ENCODE measurements at regions not wholly inside any gene's neighbourhood (a gene's known extent, or its start where the extent isn't known, plus 50 kb on each side); places are given as distances from the start of the nearest gene placed in this dataset.

DNA sequence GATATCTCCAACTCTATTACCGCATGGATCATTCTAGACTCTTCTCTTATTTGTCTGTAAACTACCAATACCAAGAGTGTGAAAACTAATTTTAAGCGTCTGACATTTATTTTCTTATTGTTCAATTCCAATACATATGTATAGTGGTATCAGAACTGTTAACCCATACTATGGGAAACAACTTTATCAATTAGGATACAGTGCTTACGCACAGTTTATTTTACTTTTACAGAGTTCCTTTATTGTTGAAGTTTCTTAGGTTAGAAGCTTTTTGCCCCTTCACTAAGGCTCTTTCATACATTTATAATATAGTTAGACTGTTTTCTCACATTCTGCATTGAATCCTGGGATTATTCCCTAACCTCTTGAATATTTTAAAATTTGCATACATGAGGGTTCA lies 198.8 kb upstream of the RGPD4 start:
- no peaks in the 10 kb centered on the region for H3K27me3 ChIP-seq (ENCODE audit: low read length)
- H3K9ac ChIP-seq (ENCODE audit: low read length): no peak overlapping the region
- no peaks in the 10 kb centered on the region for H3K9me2 ChIP-seq (replicated peaks; ENCODE audit: insufficient read depth, low read length)
- no peaks in the 10 kb centered on the region for H3K79me2 ChIP-seq (ENCODE audit: low read length)
- no peak overlapping the region for H2AFZ ChIP-seq (ENCODE audit: low read length)
- H4K20me1 ChIP-seq (ENCODE audit: insufficient read depth, low read depth, low read length): no peaks in the 10 kb centered on the region
- H3K4me2 ChIP-seq (ENCODE audit: low read depth, low read length, poor library complexity, severe bottlenecking): no peak overlapping the region
- no peaks in the 10 kb centered on the region; the same call in 1 of the 2 replicates for H3K9me3 ChIP-seq (ENCODE audit: low read length)
- no peaks in the 10 kb centered on the region for H3K4me1 ChIP-seq (ENCODE audit: low read length)
- H3K27ac ChIP-seq (ENCODE audit: low read length): no peak overlapping the region
- DNase-seq: no peak
- no peak overlapping the region for H3K4me3 ChIP-seq (ENCODE audit: low read length)
- no peaks in the 10 kb centered on the region for H3K36me3 ChIP-seq (ENCODE audit: insufficient read depth, low read length)

- Histone ChIP-seq H3K9me3 (ENCODE audit: low read length) (peaks cover 3% of the 10 kb centered on the region; the same call in 1 of the 2 replicates), H2AFZ (ENCODE audit: low read length) (no peak overlapping the region), H3K27me3 (ENCODE audit: low read length) (no peaks in the 10 kb centered on the region), H3K9me2 (replicated peaks; ENCODE audit: insufficient read depth, low read length) (no peaks in the 10 kb centered on the region), H3K4me2 (ENCODE audit: low read depth, low read length, poor library complexity, severe bottlenecking) (no peak overlapping the region), H4K20me1 (ENCODE audit: insufficient read depth, low read depth, low read length) (no peaks in the 10 kb centered on the region), H3K27ac (ENCODE audit: low read length) (no peak overlapping the region), H3K36me3 (ENCODE audit: insufficient read depth, low read length) (no peaks in the 10 kb centered on the region), H3K79me2 (ENCODE audit: low read length) (no peaks in the 10 kb centered on the region), H3K9ac (ENCODE audit: low read length) (no peak overlapping the region), H3K4me3 (ENCODE audit: low read length) (no peak overlapping the region), H3K4me1 (ENCODE audit: low read length) (no peaks in the 10 kb centered on the region)
- no peak for DNase-seq
Observed at GRCh38 chr2:107633580-107634147, 193.0 kb upstream of the RGPD4 start.

DNA sequence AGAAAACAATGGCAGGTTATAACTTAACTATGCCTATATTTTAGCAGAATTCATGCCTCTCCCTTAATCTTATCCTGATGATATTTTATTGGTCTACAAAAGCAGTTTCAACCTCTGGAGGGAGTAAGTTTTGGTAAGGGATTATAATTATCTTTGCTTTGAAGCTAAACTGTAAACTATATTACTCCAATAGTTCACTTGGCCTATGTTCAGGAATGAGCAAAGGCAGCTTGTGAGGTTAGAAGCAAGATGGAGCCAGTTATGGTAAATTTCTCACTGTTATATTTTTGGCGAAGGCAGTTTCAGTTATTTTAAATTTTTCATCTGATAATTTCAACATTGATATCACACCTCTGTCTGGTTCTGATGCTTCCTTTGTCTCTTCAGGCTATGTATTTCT lies 192.5 kb upstream of the RGPD4 start:
- no peak overlapping the region for H3K9ac ChIP-seq (ENCODE audit: low read length)
- H3K9me3 ChIP-seq (ENCODE audit: low read length): peaks cover 3% of the 10 kb centered on the region; the same call in 1 of the 2 replicates
- no peak overlapping the region for H2AFZ ChIP-seq (ENCODE audit: low read length)

DNA sequence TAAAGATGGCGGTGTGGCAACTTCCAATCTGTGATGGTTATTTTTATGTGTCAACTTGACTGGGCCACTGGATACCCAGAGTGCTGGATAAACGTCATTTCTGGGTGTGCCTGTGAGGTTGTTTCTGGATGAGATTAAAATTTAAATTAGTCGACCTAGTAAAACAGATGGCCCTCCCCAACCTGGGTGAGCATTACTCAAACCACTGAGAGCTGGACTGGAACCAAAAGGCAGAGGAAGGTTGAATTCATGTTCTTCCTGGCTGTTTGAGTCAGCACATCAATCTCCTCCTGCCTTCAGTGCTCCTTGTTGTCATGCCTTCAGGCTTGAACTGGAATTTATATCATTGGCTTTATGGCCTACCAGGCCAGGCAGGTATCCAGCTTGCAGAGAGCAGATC lies 190.8 kb upstream of the RGPD4 start:
- no peaks in the 10 kb centered on the region for H3K9me2 ChIP-seq (replicated peaks; ENCODE audit: insufficient read depth, low read length)
- H3K27me3 ChIP-seq (ENCODE audit: low read length): no peaks in the 10 kb centered on the region
- H3K4me3 ChIP-seq (ENCODE audit: low read length): no peak overlapping the region
- no peak for DNase-seq
- peaks cover 3% of the 10 kb centered on the region; the same call in 1 of the 2 replicates for H3K9me3 ChIP-seq (ENCODE audit: low read length)
- H2AFZ ChIP-seq (ENCODE audit: low read length): no peak overlapping the region
- no peak overlapping the region for H3K4me2 ChIP-seq (ENCODE audit: low read depth, low read length, poor library complexity, severe bottlenecking)
- no peak overlapping the region for H3K9ac ChIP-seq (ENCODE audit: low read length)
- H3K36me3 ChIP-seq (ENCODE audit: insufficient read depth, low read length): no peaks in the 10 kb centered on the region
- no peaks in the 10 kb centered on the region for H4K20me1 ChIP-seq (ENCODE audit: insufficient read depth, low read depth, low read length)
- no peaks in the 10 kb centered on the region for H3K79me2 ChIP-seq (ENCODE audit: low read length)
- no peak overlapping the region for H3K27ac ChIP-seq (ENCODE audit: low read length)
- H3K4me1 ChIP-seq (ENCODE audit: low read length): no peaks in the 10 kb centered on the region

More for the DNA sequence above, 192.5 kb upstream of the RGPD4 start:
- Histone ChIP-seq H3K9me2 (replicated peaks; ENCODE audit: insufficient read depth, low read length) (no peaks in the 10 kb centered on the region), H3K27ac (ENCODE audit: low read length) (no peak overlapping the region), H3K4me2 (ENCODE audit: low read depth, low read length, poor library complexity, severe bottlenecking) (no peak overlapping the region), H3K27me3 (ENCODE audit: low read length) (no peaks in the 10 kb centered on the region), H3K36me3 (ENCODE audit: insufficient read depth, low read length) (no peaks in the 10 kb centered on the region), H3K79me2 (ENCODE audit: low read length) (no peaks in the 10 kb centered on the region), H4K20me1 (ENCODE audit: insufficient read depth, low read depth, low read length) (no peaks in the 10 kb centered on the region), H3K4me3 (ENCODE audit: low read length) (no peak overlapping the region), H3K4me1 (ENCODE audit: low read length) (no peaks in the 10 kb centered on the region)
- no peak for DNase-seq

GRCh38 chr2:107645586-107645985 lies 181.1 kb upstream of the RGPD4 start:
- H3K4me2 ChIP-seq (ENCODE audit: low read depth, low read length, poor library complexity, severe bottlenecking): no peak overlapping the region
- H3K79me2 ChIP-seq (ENCODE audit: low read length): no peaks in the 10 kb centered on the region
- no peaks in the 10 kb centered on the region for H3K4me1 ChIP-seq (ENCODE audit: low read length)
- no peaks in the 10 kb centered on the region for H3K9me2 ChIP-seq (replicated peaks; ENCODE audit: insufficient read depth, low read length)
- no peaks in the 10 kb centered on the region for H3K36me3 ChIP-seq (ENCODE audit: insufficient read depth, low read length)
- H2AFZ ChIP-seq (ENCODE audit: low read length): no peak overlapping the region
- no peaks in the 10 kb centered on the region for H4K20me1 ChIP-seq (ENCODE audit: insufficient read depth, low read depth, low read length)
- no peak overlapping the region for H3K27ac ChIP-seq (ENCODE audit: low read length)
- peaks cover 17% of the 10 kb centered on the region; the same call in 1 of the 2 replicates for H3K9me3 ChIP-seq (ENCODE audit: low read length)
- DNase-seq: no peak
- H3K4me3 ChIP-seq (ENCODE audit: low read length): no peak overlapping the region
- H3K27me3 ChIP-seq (ENCODE audit: low read length): 0 out of 2 replicates have a peak, but pooled peaks cover 10% of the 10 kb centered on the region
- H3K9ac ChIP-seq (ENCODE audit: low read length): no peak overlapping the region

DNA sequence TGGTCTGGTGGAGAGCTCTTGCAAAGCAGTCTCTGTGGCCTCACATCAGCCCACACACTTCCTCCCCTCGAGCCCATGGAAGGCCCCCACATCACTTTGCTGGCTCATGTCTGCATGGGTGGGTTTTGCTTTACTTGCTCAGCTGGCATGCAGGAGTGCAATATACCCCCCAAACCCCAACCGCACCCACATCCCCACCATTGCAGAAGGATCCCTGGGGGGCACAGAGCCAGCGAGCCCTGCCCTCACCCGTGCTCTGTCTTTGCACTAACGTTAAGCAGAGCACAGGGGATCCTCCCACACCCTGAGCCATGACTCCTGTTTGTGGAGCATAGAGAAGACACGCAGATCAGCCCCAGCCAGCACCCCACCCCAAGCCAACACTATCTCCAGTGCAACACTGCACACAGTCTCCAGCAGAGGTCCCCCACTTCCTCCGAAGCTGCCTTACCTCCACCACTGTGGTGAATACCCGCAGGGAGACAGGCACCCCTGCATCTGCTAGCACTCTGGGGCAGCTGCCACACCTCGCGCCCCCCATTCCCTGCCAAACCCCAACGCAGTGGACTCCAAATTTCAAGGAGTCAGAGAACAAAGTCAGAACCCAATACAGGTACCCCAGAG lies 177.8 kb upstream of the RGPD4 start:
- Histone ChIP-seq H3K27me3 (ENCODE audit: low read length) (0 out of 2 replicates have a peak, but pooled peaks cover 7% of the 10 kb centered on the region), H4K20me1 (ENCODE audit: insufficient read depth, low read depth, low read length) (no peaks in the 10 kb centered on the region), H3K27ac (ENCODE audit: low read length) (no peak overlapping the region), H3K9ac (ENCODE audit: low read length) (no peak overlapping the region), H3K36me3 (ENCODE audit: insufficient read depth, low read length) (no peaks in the 10 kb centered on the region), H3K4me2 (ENCODE audit: low read depth, low read length, poor library complexity, severe bottlenecking) (no peak overlapping the region), H3K9me3 (ENCODE audit: low read length) (peaks cover 13% of the 10 kb centered on the region; the same call in 1 of the 2 replicates), H3K4me3 (ENCODE audit: low read length) (no peak overlapping the region), H2AFZ (ENCODE audit: low read length) (no peak overlapping the region), H3K4me1 (ENCODE audit: low read length) (no peaks in the 10 kb centered on the region), H3K79me2 (ENCODE audit: low read length) (no peaks in the 10 kb centered on the region), H3K9me2 (replicated peaks; ENCODE audit: insufficient read depth, low read length) (no peaks in the 10 kb centered on the region)
- DNase-seq: peak; percentile 72

DNA sequence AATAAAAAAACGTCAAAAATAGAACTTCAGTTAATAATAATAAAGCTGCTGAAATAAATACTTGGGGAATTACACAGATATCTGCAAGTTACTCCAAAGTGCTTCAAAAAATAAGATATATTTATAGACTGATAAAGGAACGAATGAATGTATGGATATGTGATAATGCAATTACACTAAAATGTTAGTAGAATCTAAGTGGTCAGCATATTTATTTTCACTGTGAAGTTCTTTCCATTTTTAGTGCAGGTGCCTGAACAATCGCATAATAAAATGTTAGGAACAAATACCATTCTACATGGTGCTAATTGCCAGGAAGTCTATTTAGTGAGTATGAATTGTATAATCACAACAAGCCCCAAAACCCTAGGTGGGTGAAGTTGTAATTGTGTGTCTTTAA lies 169.6 kb upstream of the RGPD4 start:
- Histone ChIP-seq H3K79me2 (ENCODE audit: low read length) (no peaks in the 10 kb centered on the region), H3K9me2 (replicated peaks; ENCODE audit: insufficient read depth, low read length) (no peaks in the 10 kb centered on the region), H3K9ac (ENCODE audit: low read length) (no peak overlapping the region), H3K9me3 (ENCODE audit: low read length) (no peaks in the 10 kb centered on the region), H2AFZ (ENCODE audit: low read length) (no peak overlapping the region), H3K36me3 (ENCODE audit: insufficient read depth, low read length) (no peaks in the 10 kb centered on the region), H3K4me2 (ENCODE audit: low read depth, low read length, poor library complexity, severe bottlenecking) (no peak overlapping the region), H3K27ac (ENCODE audit: low read length) (no peak overlapping the region), H3K4me3 (ENCODE audit: low read length) (no peak overlapping the region), H3K4me1 (ENCODE audit: low read length) (no peaks in the 10 kb centered on the region), H3K27me3 (ENCODE audit: low read length) (no peaks in the 10 kb centered on the region; the same call in 1 of the 2 replicates), H4K20me1 (ENCODE audit: insufficient read depth, low read depth, low read length) (no peaks in the 10 kb centered on the region)
- no peak for DNase-seq

DNA sequence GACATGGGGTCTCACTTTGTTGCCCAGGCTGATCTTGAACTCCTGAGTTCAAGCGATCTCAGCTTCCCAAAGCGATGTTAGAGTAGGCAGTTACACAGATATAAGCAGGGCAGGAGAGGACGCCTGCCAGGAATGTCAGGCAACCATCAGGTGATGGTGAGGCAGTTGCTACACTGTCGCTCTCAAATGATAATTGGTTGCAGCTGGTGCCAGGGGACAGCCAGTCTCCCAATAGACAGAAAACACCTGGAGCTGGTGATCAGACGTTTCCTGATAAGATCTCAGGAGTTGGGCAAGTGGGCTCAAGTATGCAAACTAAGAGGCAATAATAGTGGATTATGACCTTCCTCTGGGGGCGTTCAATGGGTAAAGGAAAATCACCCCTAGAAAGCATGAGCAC lies 163.1 kb upstream of the RGPD4 start:
- Histone ChIP-seq H3K79me2 (ENCODE audit: low read length) (no peaks in the 10 kb centered on the region), H2AFZ (ENCODE audit: low read length) (no peak overlapping the region), H3K9me3 (ENCODE audit: low read length) (no peaks in the 10 kb centered on the region), H3K9ac (ENCODE audit: low read length) (no peak overlapping the region), H3K27ac (ENCODE audit: low read length) (no peak overlapping the region), H3K4me3 (ENCODE audit: low read length) (no peak overlapping the region), H3K9me2 (replicated peaks; ENCODE audit: insufficient read depth, low read length) (no peaks in the 10 kb centered on the region), H3K27me3 (ENCODE audit: low read length) (no peaks in the 10 kb centered on the region), H4K20me1 (ENCODE audit: insufficient read depth, low read depth, low read length) (no peaks in the 10 kb centered on the region), H3K4me2 (ENCODE audit: low read depth, low read length, poor library complexity, severe bottlenecking) (no peak overlapping the region), H3K36me3 (ENCODE audit: insufficient read depth, low read length) (no peaks in the 10 kb centered on the region), H3K4me1 (ENCODE audit: low read length) (peaks cover 5% of the 10 kb centered on the region; the same call in 1 of the 2 replicates)
- no peak for DNase-seq

All from Karpas-422 (cell line).